ENCODE measurements at regions not wholly inside any gene's neighbourhood (a gene's known extent, or its start where the extent isn't known, plus 50 kb on each side); places are given as distances from the start of the nearest gene placed in this dataset.

- DNase-seq (ENCODE audit: low read depth in 4 of 4, low spot score in 3 of 4): no peak
Measured at GRCh38 chr1:5720045-5720444, 272.2 kb downstream of the NPHP4 start.

- no peak for DNase-seq (ENCODE audit: low read depth in 4 of 4, low spot score in 3 of 4)
Measured at GRCh38 chr1:5718831-5719632, 273.2 kb downstream of the NPHP4 start.

GRCh38 chr1:5717031-5717682, 275.1 kb downstream of the NPHP4 start:
- DNase-seq (ENCODE audit: low read depth in 4 of 4, low spot score in 3 of 4): no peak

GRCh38 chr1:5716126-5716525, 276.1 kb downstream of the NPHP4 start:
- DNase-seq (ENCODE audit: low read depth in 4 of 4, low spot score in 3 of 4): no peak

- no peak for DNase-seq (ENCODE audit: low read depth in 4 of 4, low spot score in 3 of 4)
Measured at GRCh38 chr1:5713101-5714010, 278.9 kb downstream of the NPHP4 start.

GRCh38 chr1:5711956-5712645, 280.1 kb downstream of the NPHP4 start:
- no peak for DNase-seq (ENCODE audit: low read depth in 4 of 4, low spot score in 3 of 4)

GRCh38 chr1:5711079-5711478, 281.1 kb downstream of the NPHP4 start:
- no peak for DNase-seq (ENCODE audit: low read depth in 4 of 4, low spot score in 3 of 4)

GRCh38 chr1:5709976-5710375, 282.2 kb downstream of the NPHP4 start:
- no peak for DNase-seq (ENCODE audit: low read depth in 4 of 4, low spot score in 3 of 4)

- no peak for DNase-seq (ENCODE audit: low read depth in 4 of 4, low spot score in 3 of 4)
Measured at GRCh38 chr1:5709461-5709975, 282.7 kb downstream of the NPHP4 start.

GRCh38 chr1:5708346-5709245, 283.6 kb downstream of the NPHP4 start:
- no peak for DNase-seq (ENCODE audit: low read depth in 4 of 4, low spot score in 3 of 4)

- no peak for DNase-seq (ENCODE audit: low read depth in 4 of 4, low spot score in 3 of 4)
Measured at GRCh38 chr1:5707566-5708345, 284.5 kb downstream of the NPHP4 start.

- DNase-seq (ENCODE audit: low read depth in 4 of 4, low spot score in 3 of 4): no peak
Measured at GRCh38 chr1:5706239-5706638, 286.0 kb downstream of the NPHP4 start.

- no peak for DNase-seq (ENCODE audit: low read depth in 4 of 4, low spot score in 3 of 4)
Measured at GRCh38 chr1:5705751-5706150, 286.5 kb downstream of the NPHP4 start.

- DNase-seq (ENCODE audit: low read depth in 4 of 4, low spot score in 3 of 4): no peak
Measured at GRCh38 chr1:5704561-5705514, 287.4 kb downstream of the NPHP4 start.

GRCh38 chr1:5701642-5702041, 290.6 kb downstream of the NPHP4 start:
- DNase-seq (ENCODE audit: low read depth in 4 of 4, low spot score in 3 of 4): no peak

GRCh38 chr1:5693568-5693967, 298.7 kb downstream of the NPHP4 start:
- no peak for DNase-seq (ENCODE audit: low read depth in 4 of 4, low spot score in 3 of 4)

GRCh38 chr1:5692664-5693063, 299.6 kb downstream of the NPHP4 start:
- no peak for DNase-seq (ENCODE audit: low read depth in 4 of 4, low spot score in 3 of 4)

All from left renal pelvis (tissue), 4 donors.